GM19455 (cell line): ENCODE measurements at regions not wholly inside any gene's neighbourhood (a gene's known extent, or its start where the extent isn't known, plus 50 kb on each side); places are given as distances from the start of the nearest gene placed in this dataset.

ENCODE experiments used
- ATAC-seq: cut with Tn5 transposase; IDR thresholded peaks from one replicate; pipeline ENCODE4 v1.9.1; 2021; ENCODE audit not compliant: unreplicated experiment

- ATAC-seq = no peak
These were observed 196.9 kb upstream of the LRFN5 start for GRCh38 chr14:41409806-41410205.

DNA sequence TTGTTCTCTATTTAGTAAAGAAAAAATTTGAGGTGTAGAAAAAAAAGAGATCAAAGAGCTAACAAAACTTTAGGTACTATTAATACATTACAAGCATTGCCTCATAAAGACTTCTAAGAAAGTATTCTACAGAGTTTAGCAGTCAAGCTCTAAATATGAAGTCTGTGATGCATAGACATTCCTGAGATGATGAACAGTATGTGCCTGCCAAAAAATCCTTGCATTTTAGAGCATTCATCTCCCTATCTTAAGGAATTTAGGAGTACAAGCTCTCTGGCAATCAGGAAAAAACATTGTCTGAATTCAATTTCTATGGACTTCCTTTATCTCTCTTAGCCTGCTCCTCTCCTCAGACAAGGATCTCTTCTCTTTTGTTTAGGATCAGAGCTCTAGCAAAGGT, 202.6 kb upstream of the LRFN5 start:
- no peak for ATAC-seq

DNA sequence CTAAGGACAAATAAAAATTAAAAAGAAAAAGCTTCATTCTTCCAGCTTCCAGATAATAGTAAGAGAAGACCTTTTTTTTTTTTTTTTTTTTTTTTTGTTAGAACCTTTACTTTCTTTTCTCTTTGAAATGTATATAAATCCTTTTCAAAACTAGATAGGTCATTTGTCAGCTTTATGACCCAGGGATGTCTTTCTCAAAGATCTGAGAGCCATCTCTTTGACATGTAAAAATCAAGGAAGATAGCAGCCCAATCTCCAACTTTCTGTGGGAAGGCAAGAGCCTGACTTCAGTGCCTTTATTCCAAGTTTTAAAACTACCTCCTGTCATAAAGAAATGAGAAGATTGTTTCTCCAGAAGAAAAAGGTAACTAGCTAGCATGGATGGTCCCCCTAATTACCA, 203.3 kb upstream of the LRFN5 start:
- no peak for ATAC-seq

GRCh38 chr14:41397926-41398325, 208.8 kb upstream of the LRFN5 start:
- ATAC-seq = no peak

- no peak for ATAC-seq
These were observed 213.2 kb upstream of the LRFN5 start for GRCh38 chr14:41393512-41393911.

GRCh38 chr14:41392226-41392625, 214.4 kb upstream of the LRFN5 start:
- ATAC-seq = no peak

- ATAC-seq = no peak
These were observed 217.3 kb upstream of the LRFN5 start for GRCh38 chr14:41389355-41389754.

GRCh38 chr14:41385797-41386196, 220.9 kb upstream of the LRFN5 start:
- ATAC-seq = no peak

GRCh38 chr14:41380017-41380416, 226.7 kb upstream of the LRFN5 start:
- ATAC-seq = no peak

- no peak for ATAC-seq
These were observed 228.2 kb upstream of the LRFN5 start for GRCh38 chr14:41378526-41378925.

DNA sequence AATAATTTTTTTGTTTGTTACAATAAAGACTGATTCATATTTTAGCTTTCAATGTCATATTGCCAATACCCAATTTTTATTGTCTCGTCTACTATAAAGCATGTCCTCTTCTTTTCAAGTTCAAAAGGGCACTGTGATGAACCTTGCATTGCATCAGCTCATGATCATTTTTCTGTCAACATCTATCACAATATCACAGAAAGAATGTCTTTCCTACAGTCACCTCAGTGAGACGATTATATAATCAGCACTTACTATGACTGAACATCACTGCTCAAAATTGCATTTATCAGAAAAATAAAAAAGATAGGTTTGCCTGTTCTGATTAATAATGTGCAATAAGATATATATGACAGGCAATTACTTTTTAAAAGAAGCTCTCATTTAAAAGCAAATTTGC, 228.7 kb upstream of the LRFN5 start:
- no peak for ATAC-seq

- no peak for ATAC-seq
These were observed 232.6 kb upstream of the LRFN5 start for GRCh38 chr14:41374092-41374491.

DNA sequence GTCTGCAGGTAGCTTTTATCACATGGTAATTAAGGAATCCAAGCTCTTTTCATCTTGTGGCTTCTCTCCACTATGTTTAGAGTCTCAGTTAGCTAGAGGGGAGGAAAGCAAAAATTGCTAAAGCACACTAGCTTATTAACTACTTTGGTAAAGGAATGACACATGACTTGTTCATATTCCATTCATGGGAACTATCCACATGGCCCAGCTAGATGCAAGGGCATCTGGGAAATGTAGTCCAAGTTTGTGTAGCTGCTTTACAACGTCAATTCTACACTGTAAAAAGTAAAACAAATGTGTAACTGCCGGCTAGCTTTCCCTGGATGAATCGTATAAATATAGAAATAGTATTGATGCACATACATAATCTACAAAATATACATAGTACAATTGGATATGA, 244.5 kb upstream of the LRFN5 start:
- ATAC-seq = no peak

DNA sequence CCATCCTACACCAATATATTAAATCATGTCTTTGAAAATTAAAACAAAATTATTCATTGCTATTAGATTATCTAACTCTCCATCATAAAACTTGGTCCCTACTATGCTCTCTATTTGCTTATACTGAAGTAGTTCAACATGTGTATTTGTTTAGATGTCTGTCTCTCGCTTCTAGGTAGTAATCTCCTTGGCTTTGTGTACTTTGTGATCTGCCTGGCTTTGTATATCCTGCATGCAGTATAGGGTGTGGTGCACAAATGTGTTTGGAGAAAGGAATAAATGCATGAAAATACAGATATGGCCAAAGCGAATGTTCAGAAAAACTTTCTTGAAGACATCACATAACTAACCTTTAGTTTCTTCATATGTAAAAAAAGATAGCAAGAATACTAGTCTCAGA, 246.6 kb upstream of the LRFN5 start:
- no peak for ATAC-seq

- no peak for ATAC-seq
These were observed 250.8 kb upstream of the LRFN5 start for GRCh38 chr14:41355866-41356265.

DNA sequence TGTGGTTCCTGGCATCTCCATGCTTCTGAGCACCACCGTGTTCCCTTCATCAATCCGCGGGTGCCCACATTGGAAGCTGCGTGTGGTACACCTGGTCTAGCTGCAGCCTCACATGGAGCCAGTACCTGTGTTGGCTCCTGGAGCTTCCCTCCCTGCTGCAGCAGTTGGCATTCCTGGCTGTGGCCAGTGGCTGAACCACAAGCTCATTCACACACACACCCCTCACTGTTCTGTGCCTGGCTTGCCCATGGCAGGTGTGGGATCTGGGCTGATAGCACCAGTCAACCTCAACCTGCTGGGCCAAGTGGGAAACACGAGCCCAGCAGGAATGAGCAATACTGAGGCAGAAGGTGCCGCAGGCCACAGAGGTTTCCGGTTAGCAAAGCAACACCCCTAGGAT, 256.2 kb upstream of the LRFN5 start:
- ATAC-seq = no peak

GRCh38 chr14:41349289-41349910, 257.3 kb upstream of the LRFN5 start:
- ATAC-seq = no peak

DNA sequence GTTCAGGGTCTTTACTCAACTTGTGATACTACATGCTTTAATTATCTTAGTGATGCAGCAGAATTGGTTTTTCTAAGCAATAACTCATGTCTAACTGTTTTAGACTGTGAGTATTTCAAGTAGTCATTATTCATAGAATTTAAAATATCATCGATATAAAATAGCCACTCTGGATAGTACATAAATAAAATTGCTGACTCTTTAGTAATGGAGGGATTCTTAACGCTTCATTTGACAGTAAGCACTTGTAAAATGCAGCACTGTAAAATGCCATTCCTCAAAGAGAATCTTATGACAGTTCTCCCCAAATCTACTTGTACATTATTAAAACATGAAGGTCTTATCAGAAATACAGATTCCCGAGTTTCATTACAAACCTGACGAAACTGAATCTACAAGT, 262.8 kb upstream of the LRFN5 start:
- no peak for ATAC-seq

GRCh38 chr14:41313196-41313595, 293.5 kb upstream of the LRFN5 start:
- ATAC-seq = no peak

- ATAC-seq = no peak
These were observed 303.2 kb upstream of the LRFN5 start for GRCh38 chr14:41303506-41303905.

DNA sequence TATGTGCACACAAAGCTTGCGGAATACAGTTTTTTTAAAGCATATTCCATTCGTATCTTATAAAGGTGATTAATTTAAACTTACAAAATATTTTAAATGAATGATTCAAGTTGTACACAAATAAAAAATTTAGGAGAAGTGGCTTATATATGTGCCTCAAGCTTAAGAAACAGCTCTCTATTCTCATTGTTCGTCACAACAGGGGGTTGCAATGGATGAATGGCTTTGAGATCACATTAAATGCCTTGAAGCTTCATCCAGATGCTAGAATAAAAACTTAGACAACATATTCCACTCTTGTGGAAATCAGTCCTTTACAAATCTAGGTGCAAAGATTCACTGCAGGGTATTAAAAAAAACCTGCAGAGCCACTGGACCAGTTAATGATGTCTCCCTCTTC, 303.9 kb upstream of the LRFN5 start:
- ATAC-seq = no peak

- ATAC-seq = no peak
These were observed 306.8 kb upstream of the LRFN5 start for GRCh38 chr14:41299924-41300323.

DNA sequence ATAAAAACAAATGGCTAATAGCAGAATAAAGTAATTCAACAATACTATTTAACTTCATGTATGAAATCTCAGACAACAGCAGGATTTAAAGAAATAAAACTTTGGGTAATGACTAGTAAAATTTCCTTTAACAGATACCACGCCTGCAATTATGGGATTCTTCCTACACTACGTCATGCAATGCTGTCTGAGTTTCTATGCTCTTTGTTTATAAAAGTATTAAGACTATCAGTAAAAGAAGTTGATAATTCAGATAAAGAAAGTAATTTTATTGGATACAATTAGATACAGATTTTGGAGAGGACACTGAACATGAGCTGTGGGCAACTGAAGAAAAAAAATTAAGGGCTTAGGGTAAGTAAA, 308.4 kb upstream of the LRFN5 start:
- ATAC-seq = no peak
